NCI-H510A treated with DMSO at 0.1 percent for 48 hours (cell line): ENCODE measurements at regions not wholly inside any gene's neighbourhood (a gene's known extent, or its start where the extent isn't known, plus 50 kb on each side); places are given as distances from the start of the nearest gene placed in this dataset.
"Not testable (repeated sequence)": the region's sequence is repeated elsewhere in the genome, so short reads cannot be mapped to it uniquely, and the experiment has no call there.

Experiments
- DNase-seq: peaks from one replicate; lab custom pipeline; 2025; lab: John Stamatoyannopoulos, UW

GRCh38 chr11:35046681-35047080, 92.3 kb upstream of the CD44 start:
- no peak for DNase-seq

- DNase-seq, result no peak
These were observed 91.8 kb upstream of the CD44 start for GRCh38 chr11:35047179-35047578.

- no peak for DNase-seq
These were observed 91.2 kb upstream of the CD44 start for GRCh38 chr11:35047769-35048168.

- not testable (repeated sequence) for DNase-seq
These were observed 90.6 kb upstream of the CD44 start for GRCh38 chr11:35048346-35048745.

GRCh38 chr11:35049859-35050531, 89.0 kb upstream of the CD44 start:
- no peak for DNase-seq

GRCh38 chr11:35050541-35050995, 88.4 kb upstream of the CD44 start:
- no peak for DNase-seq

- DNase-seq, result no peak
These were observed 82.4 kb upstream of the CD44 start for GRCh38 chr11:35056391-35057093.

- no peak for DNase-seq
These were observed 80.9 kb upstream of the CD44 start for GRCh38 chr11:35057926-35058668.

GRCh38 chr11:35058669-35059434, 80.1 kb upstream of the CD44 start:
- DNase-seq, result no peak

GRCh38 chr11:35061516-35062440, 77.2 kb upstream of the CD44 start:
- DNase-seq, result peak; percentile 19

GRCh38 chr11:35063488-35063931, 75.5 kb upstream of the CD44 start:
- DNase-seq, result no peak

- DNase-seq, result no peak
These were observed 74.7 kb upstream of the CD44 start for GRCh38 chr11:35064114-35064800.

GRCh38 chr11:35065566-35065965, 73.4 kb upstream of the CD44 start:
- DNase-seq, result no peak

- no peak for DNase-seq
These were observed 72.9 kb upstream of the CD44 start for GRCh38 chr11:35066030-35066429.

- DNase-seq, result no peak
These were observed 72.1 kb upstream of the CD44 start for GRCh38 chr11:35066783-35067423.

- DNase-seq, result no peak
These were observed 67.2 kb upstream of the CD44 start for GRCh38 chr11:35071722-35072121.

GRCh38 chr11:35073691-35074419, 65.1 kb upstream of the CD44 start:
- DNase-seq, result no peak

- no peak for DNase-seq
These were observed 62.5 kb upstream of the CD44 start for GRCh38 chr11:35076201-35077100.
